HFF-Myc (cell line): ENCODE measurements at regions not wholly inside any gene's neighbourhood (a gene's known extent, or its start where the extent isn't known, plus 50 kb on each side); places are given as distances from the start of the nearest gene placed in this dataset.

Experiments used
- DNase-seq: peaks from one replicate; pipeline ENCODE4 v3.0.0-alpha.2; 2011; ENCODE audit warnings: low read depth; ENCODE audit errors: extremely low read depth
- H3K4me3 ChIP-seq: replicated peaks from 2 replicates; pipeline ENCODE4 v1.5.1; 2011; ENCODE audit warnings: low read depth, mild to moderate bottlenecking, control low read depth, low read length
- TF ChIP-seq, protein P1 (sequence below): IDR thresholded peaks from 2 replicates; pipeline ENCODE4 v1.5.1; 2012; ENCODE audit warnings: mild to moderate bottlenecking, low read depth, low read length, control low read depth; ENCODE audit errors: missing control alignments

DNA sequence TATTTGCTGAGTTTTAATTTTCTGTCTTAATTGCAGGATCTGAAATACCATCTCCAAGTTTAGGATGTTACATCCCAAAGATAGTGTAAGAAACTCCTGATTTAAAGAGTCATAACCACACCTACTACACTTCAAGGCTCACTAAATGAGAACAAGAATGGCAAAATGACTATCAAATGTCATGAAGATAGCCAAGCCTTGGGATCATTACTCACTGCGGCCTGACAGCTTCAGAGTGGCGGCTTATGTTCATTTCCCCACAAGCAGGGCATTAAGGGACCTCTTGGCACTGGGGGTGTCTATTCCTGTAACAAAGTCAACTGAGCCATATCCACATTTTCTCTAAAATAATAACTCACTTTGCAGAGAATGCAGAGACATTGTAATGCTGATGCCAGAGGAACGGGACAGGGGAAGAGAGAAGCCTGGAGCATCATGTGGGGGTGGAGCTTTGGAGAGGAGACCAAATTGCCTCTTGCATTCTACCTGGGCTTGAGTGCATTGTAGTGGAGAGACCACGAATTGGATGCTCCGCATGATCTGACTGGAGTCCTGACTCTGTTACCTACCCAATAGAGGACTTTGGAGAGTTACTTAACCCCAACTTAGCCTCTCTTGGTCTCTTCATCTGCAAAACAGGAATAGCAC is 219.2 kb downstream of the OPA1 start:
- DNase-seq, result no peak
- no peak overlapping the region for H3K4me3 ChIP-seq
- TF ChIP-seq, protein P1, sequence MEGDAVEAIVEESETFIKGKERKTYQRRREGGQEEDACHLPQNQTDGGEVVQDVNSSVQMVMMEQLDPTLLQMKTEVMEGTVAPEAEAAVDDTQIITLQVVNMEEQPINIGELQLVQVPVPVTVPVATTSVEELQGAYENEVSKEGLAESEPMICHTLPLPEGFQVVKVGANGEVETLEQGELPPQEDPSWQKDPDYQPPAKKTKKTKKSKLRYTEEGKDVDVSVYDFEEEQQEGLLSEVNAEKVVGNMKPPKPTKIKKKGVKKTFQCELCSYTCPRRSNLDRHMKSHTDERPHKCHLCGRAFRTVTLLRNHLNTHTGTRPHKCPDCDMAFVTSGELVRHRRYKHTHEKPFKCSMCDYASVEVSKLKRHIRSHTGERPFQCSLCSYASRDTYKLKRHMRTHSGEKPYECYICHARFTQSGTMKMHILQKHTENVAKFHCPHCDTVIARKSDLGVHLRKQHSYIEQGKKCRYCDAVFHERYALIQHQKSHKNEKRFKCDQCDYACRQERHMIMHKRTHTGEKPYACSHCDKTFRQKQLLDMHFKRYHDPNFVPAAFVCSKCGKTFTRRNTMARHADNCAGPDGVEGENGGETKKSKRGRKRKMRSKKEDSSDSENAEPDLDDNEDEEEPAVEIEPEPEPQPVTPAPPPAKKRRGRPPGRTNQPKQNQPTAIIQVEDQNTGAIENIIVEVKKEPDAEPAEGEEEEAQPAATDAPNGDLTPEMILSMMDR, result no peak

DNA sequence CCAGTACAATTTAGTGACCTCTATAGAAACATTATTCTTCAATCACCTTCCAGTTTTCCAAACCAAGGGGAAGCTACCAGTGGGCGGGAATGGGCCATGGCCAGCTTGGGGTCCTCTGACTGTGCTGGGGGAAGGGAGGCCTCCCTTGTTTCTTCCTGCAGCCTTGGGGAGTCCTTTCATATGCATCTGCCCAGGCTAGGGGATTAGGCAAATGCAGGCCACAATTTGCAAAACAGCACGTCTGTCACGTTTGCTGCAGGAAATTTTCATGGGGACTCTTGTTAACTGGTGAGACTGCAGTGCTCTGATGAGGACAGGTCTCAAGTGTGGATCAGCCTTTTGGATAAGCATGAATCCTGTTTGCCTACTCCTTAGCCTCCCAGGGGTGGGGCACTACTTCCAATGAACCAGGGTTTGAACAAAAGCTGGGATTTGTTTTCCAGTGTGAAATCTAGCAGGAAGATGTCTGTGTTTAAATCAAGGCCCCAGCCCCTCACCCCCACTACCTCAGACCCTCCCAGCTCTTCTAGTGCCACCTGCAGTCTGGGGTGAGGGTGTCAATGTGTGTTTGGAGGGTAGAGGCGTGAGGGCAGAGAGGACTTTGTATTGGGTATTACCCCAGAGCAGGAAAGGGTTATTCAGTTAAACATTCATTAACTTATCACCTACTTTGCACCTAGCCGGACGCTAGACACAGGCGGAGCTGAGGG is 219.9 kb downstream of the OPA1 start:
- no peak for DNase-seq
- TF ChIP-seq, protein P1, result no peak
- no peak overlapping the region for H3K4me3 ChIP-seq

DNA sequence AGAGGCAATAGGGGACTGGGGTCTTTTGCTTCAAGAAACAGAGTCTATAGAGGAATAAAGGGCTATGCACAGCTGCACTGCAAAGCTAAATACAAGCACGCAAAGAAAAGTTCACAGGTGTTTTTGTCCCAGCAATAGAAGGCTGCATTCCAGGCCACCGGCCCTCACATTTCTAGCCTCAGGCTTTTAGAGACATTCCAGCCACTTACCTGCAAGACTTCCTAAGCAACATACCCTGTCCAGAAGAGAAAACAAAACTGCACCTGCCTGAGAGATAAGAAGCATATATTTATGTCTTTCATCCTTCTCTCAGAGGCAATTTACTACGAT is 220.5 kb downstream of the OPA1 start:
- no peak overlapping the region for H3K4me3 ChIP-seq
- TF ChIP-seq, protein P1, result no peak
- DNase-seq, result no peak

DNA sequence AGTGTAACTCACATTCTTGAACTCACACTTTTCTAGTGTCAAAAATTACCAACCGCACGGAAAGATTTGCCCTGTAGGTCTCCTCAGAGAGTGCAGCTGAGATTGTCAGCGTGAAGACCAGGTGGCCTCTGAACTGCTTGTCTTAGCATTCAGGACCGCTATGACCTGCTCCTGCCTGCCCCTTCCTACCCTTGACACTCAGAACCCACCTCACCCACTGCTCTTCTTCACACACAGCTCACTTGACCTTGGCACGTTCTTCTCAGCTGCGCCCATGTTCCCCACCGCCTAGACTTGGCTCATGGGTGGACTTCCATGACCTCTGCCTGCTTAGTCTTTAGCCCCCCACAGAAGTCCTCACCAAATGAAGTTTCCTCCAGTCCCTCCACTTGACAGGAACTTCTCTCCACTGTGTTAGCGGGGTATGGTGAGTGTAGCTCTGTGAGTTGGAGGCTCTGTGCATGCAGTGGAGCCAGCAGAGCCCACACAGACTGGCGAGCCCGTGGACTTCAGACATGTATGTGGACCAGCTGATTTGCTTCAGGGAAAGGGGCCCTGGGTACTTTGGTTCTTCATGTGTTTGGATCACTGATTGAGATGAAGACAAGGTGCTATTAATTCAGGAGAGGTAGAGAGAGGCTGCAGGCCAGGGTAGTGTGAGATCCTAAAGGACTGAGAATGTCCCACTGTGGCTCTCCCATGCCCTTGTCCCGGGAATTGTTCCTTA is 221.3 kb downstream of the OPA1 start:
- DNase-seq, result no peak
- TF ChIP-seq, protein P1, result no peak
- H3K4me3 ChIP-seq, result no peak overlapping the region

DNA sequence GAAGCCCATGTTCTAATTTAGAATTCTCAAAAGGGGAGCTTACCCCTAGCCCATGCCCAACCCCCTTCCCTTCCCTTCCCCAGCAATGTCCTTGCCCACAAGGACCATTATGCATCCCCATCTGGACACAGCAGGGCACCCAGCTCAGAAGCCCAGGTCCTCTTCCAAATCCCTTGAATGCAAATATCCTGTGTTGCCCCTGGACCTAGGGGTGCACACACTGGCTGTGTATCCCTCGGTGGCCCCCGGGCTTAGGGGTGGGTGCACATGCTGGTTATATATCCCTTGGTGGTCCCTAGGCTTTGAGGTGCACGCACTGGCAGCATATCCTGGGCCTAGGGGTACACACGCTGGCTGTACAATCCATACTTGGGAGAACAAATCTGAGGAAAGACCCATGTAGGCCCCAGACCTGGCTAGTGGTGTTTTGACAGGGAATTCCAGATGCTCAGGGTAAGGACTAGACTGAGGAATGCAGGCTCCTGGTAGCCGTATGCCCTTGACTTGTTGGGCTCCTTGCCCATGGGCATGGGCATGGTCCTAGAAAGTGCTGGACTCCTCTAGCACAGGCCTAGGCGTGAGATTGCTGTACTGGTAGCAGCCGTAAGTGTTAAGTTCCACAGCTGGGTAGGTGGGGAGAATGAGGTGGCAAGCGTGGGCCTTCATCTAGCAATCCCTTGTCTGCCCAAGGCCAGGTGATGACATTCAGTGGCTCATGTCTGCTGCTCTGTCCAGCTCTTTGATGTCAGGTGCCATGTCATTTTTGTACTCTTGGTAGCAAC is 222.4 kb downstream of the OPA1 start:
- TF ChIP-seq, protein P1, result no peak
- DNase-seq, result no peak
- H3K4me3 ChIP-seq, result no peak overlapping the region

DNA sequence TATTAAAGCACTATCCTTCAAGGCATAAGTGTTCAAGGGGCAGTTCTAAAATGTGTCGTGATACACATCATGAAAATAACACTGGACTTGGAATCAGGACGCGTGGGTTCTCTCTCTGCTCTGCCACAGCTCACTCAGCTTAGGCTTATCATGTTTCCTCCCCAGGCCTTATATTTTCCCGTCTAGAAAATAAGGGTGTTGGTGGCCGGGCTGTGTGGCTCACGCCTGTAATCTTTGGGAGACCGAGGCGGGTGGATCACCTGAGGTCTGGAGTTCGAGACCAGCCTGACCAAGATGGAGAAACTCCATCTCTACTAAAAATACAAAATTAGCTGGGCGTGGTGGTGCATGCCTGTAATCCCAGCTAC is 223.0 kb downstream of the OPA1 start:
- H3K4me3 ChIP-seq, result no peak overlapping the region
- TF ChIP-seq, protein P1, result no peak
- no peak for DNase-seq
